ENCODE measurements at regions not wholly inside any gene's neighbourhood (a gene's known extent, or its start where the extent isn't known, plus 50 kb on each side); places are given as distances from the start of the nearest gene placed in this dataset.

GRCh38 chr6:15993716-15994228 is 135.1 kb upstream of the MYLIP start:
- intact Hi-C loops (cut with DNase I) = no loop called here

GRCh38 chr6:15990179-15990578 is 138.7 kb upstream of the MYLIP start:
- DNase-seq (no peak), ATAC-seq (no peak)
- Histone ChIP-seq H3K4me3 (no peak overlapping the region), H3K4me1 (no peaks in the 10 kb centered on the region), H3K36me3 (no peaks in the 10 kb centered on the region), H3K9me3 (no peaks in the 10 kb centered on the region), H3K27ac (no peak overlapping the region), H3K27me3 (no peaks in the 10 kb centered on the region)
- no peak for TF ChIP-seq CTCF (IDR thresholded peaks at IDR 0.05)
- intact Hi-C loops (cut with DNase I) = no loop called here

More at GRCh38 chr6:15993716-15994228, 135.1 kb upstream of the MYLIP start:
- Histone ChIP-seq H3K9me3 (no peaks in the 10 kb centered on the region), H3K27ac (no peak overlapping the region), H3K36me3 (no peaks in the 10 kb centered on the region), H3K27me3 (no peaks in the 10 kb centered on the region), H3K4me1 (peaks cover 8% of the 10 kb centered on the region), H3K4me3 (no peak overlapping the region)
- no peak for DNase-seq
- ATAC-seq = peak; percentile 16
- no peak for TF ChIP-seq CTCF (IDR thresholded peaks at IDR 0.05)

- DNase-seq (no peak), ATAC-seq (no peak)
- H3K36me3 ChIP-seq = no peaks in the 10 kb centered on the region
- no peaks in the 10 kb centered on the region for H3K4me1 ChIP-seq
- H3K4me3 ChIP-seq = no peak overlapping the region
- no peak for TF ChIP-seq CTCF (IDR thresholded peaks at IDR 0.05)
- intact Hi-C loops (cut with DNase I) = no loop called here
- no peak overlapping the region for H3K27ac ChIP-seq
- H3K27me3 ChIP-seq = no peaks in the 10 kb centered on the region
- no peaks in the 10 kb centered on the region for H3K9me3 ChIP-seq
Observed at GRCh38 chr6:15989397-15989796, 139.5 kb upstream of the MYLIP start.

- ATAC-seq (no peak), DNase-seq (no peak)
- Histone ChIP-seq H3K27ac (no peak overlapping the region), H3K27me3 (no peaks in the 10 kb centered on the region), H3K4me1 (no peaks in the 10 kb centered on the region), H3K4me3 (no peak overlapping the region), H3K36me3 (no peaks in the 10 kb centered on the region), H3K9me3 (no peaks in the 10 kb centered on the region)
- TF ChIP-seq CTCF (IDR thresholded peaks at IDR 0.05) = no peak
- intact Hi-C loops (cut with DNase I) = no loop called here
Observed at GRCh38 chr6:15987569-15987968, 141.3 kb upstream of the MYLIP start.

- no peak for ATAC-seq
- intact Hi-C loops (cut with DNase I) = no loop called here
- Histone ChIP-seq H3K27me3 (no peaks in the 10 kb centered on the region), H3K4me1 (no peaks in the 10 kb centered on the region), H3K27ac (no peak overlapping the region), H3K36me3 (no peaks in the 10 kb centered on the region), H3K9me3 (no peaks in the 10 kb centered on the region), H3K4me3 (no peak overlapping the region)
- DNase-seq = no peak
- no peak for TF ChIP-seq CTCF (IDR thresholded peaks at IDR 0.05)
Observed at GRCh38 chr6:15986027-15986629, 142.8 kb upstream of the MYLIP start.
